Stimulated activated CD8-positive, alpha-beta memory T cell treated with anti-CD3 and anti-CD28 coated beads, Interleukin-7, amount 100 ng/mL, for 48 hours (primary cell): ENCODE measurements at regions not wholly inside any gene's neighbourhood (a gene's known extent, or its start where the extent isn't known, plus 50 kb on each side); places are given as distances from the start of the nearest gene placed in this dataset.
A peak's percentile ranks its signal among the peaks of the same experiment; 100 is the strongest.

Experiments
- DNase-seq, 2 donors: peaks; one replicate each; pipeline ENCODE4 v3.0.0-alpha.2; 2020; ENCODE audit warnings: low read depth in 1 of 2; ENCODE audit errors: extremely low read depth in 1 of 2

DNA sequence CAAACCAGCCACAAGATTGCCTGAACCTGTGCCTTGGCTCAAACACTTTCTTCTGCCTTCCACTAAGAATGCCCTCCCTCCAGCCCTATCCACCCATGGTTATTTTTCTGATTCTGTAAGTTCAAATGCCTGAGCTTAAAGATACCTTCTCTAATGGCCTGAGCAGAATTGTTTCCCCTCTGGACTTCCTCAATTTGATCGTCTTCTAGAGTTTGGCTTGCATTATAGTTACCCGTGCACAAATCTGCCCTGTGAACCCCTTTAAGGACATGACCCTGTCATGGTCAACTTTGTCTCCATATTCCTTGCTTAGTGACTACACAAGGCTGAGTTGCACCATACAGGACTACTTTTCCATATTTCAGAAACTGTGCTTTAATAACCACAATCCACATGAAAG, 481.0 kb downstream of the FOXO1 start:
- no peak for DNase-seq

- no peak for DNase-seq
Measured at GRCh38 chr13:40186041-40186440, 480.4 kb downstream of the FOXO1 start.

GRCh38 chr13:40186626-40187323, 479.7 kb downstream of the FOXO1 start:
- no peak for DNase-seq

DNA sequence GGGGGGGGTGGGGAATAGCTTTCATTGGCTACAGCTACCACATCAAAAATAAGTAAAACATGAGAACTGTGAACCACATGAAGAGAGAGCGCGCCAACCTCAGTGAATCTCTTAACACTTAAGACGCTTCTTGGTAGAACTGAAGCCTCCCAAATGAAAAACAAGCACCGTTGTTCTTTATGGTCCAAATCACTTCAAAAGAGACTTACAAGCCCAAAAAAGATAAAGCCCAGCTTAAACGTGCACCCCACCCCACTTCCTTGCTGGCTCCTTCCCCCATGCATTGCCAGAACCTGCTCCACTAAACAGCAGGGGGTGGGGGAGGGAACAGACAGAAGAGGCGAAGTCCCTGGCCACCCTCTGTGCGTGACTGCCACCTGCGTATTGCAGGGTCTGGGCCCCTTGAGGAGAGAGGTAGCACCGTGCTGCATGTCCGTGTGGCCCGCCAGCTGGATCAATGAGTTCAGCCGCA, 479.1 kb downstream of the FOXO1 start:
- no peak for DNase-seq

DNA sequence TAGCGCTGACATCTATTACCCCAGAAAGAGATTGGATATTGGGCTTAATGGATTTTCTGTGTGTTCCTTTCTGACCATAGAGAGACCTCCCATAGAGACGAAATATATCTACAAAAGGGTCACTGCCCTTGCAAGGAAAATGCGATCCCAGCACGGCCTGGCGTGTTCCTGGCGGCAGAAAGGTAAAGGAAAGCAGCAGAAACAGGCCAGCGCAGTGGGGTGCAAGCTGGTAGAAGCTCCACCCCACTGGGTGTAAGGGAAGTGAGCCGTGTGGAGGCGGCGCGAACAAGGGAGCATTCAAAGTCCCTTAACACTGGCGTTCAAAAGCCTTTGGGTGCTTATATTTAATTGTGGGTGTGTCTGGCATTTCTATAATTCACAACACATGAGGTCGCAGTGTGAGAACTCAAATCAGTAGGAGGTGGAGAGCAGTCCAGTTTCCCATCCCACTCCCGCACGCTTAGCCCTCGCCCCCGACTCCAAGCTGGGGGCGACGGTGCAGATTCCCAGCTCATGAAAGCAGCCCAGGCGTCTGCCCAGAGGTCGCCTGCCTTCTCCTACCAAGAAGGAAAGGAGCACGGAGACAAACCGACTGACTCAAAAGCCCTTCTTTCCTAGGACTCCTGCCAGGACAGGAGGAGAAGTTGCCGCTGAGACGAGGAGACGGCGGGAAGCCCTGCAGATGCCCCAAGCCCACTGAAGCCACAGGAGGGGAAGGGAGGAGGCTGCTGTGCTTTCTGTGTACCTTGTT, 478.4 kb downstream of the FOXO1 start:
- DNase-seq, result no peak

- no peak for DNase-seq
Measured at GRCh38 chr13:40189426-40189825, 477.0 kb downstream of the FOXO1 start.

GRCh38 chr13:40189898-40190630, 476.4 kb downstream of the FOXO1 start:
- DNase-seq, result no peak

- DNase-seq, result peak in 1 of 2 donors; percentile 57
Measured at GRCh38 chr13:40190641-40191100, 475.8 kb downstream of the FOXO1 start.

DNA sequence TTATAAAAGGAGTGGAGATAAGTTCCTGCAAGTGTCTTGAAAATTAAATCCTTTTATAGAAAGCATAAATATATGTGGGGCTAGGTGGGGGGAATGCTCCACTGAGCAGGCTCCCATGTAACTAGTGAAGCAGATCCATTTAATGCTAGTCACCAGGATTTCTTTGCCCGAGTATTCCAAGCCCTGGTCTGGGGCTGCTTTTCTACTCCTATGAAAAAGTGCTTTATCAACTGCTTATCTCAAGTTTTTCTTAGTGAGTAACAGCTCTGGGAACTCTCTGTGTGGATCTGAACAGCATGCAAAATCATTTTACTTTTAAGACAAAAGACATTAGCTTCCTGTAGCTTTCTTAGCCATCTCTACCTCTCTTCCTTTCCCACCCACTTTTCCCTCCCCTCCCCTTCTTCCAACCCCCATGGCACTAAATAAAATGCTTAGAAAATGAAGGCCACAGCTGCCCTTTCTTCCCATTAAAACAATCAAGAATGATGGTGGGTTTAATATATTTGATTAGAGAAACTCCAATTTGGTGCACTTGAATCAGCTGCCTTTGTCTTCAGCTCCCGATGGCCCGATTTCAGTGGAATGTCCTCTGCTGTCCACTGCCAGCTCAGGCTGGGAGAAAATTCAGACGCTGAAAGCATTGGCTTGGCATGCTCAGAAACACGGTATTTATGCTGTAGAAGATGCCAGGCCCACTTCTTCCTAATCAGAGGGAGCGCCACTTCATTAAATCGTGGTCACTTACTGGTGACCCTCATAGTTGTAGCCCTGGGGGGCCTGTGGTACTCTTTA, 475.1 kb downstream of the FOXO1 start:
- no peak for DNase-seq

GRCh38 chr13:40192452-40192851, 474.0 kb downstream of the FOXO1 start:
- no peak for DNase-seq

GRCh38 chr13:40192858-40193257, 473.6 kb downstream of the FOXO1 start:
- DNase-seq, result no peak

DNA sequence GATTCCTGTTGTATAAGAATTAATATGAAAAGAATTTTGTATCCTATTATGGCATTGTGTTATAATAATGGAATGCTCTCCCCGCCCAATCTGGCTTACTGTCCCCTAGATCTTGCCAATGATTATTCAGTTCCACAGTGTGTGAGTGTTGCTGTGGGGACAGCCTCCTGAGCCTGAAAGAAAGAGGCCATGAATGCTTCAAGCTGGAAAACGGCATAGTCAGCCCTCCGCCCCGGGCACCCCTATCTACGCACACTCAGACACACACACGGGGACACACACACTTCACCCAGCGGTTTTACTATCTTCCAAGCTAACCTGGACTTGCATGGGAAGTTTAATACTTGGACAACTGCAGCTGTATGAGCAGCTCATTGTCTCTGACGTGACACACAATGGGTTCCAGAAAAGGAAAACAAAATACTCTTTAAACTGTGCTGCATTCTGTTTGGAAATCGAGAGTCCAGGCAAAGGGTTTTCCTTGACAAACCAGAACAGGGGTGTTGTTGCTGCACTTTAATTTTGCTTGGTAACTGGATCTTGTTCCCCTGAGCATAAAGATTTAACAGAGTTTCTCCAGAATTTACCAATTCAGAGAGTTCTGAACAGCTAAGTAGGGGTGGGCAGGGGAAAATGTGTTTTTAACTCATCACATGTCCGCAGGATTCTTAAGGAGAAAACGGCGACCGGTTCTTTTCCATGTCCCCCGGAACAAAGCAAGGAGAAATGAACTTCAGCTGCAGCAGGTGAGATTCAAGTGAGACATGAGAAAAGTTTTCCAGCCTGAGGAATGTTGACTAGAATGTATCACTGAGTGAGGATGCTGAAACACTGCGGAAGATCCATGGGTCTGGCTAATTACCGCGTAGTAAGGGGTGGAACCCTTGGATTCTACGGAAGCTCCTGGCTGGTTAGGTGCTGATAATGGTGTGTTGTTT, 472.9 kb downstream of the FOXO1 start:
- no peak for DNase-seq

DNA sequence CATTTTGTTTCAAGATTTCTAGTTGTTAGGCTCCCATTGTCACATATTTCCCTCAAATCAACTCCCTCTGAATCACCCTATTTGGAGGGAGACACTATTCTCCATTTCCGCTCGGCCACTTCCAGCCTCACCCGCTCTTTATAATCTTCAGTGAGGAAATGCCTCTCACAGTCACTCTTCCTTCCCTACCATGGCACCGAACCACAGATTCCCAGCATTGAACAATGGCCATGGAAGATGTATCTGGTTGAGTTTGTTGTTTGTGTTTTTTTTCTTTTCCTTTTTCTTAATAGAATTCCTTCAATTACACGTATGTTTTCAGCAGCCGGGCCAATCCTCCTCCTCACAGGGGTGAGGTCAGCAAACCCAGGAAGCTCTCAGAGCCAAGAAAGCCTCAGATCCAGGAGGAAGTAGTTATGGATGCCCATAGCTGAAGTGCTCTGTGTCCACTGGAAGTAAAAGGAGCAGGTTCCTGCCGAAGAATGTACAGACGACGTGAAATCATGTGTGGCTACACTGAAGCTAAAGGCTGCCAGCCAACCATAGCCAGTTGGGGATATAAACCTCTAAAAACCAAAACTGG, 472.1 kb downstream of the FOXO1 start:
- no peak for DNase-seq

- no peak for DNase-seq
Measured at GRCh38 chr13:40197049-40197448, 469.4 kb downstream of the FOXO1 start.

DNA sequence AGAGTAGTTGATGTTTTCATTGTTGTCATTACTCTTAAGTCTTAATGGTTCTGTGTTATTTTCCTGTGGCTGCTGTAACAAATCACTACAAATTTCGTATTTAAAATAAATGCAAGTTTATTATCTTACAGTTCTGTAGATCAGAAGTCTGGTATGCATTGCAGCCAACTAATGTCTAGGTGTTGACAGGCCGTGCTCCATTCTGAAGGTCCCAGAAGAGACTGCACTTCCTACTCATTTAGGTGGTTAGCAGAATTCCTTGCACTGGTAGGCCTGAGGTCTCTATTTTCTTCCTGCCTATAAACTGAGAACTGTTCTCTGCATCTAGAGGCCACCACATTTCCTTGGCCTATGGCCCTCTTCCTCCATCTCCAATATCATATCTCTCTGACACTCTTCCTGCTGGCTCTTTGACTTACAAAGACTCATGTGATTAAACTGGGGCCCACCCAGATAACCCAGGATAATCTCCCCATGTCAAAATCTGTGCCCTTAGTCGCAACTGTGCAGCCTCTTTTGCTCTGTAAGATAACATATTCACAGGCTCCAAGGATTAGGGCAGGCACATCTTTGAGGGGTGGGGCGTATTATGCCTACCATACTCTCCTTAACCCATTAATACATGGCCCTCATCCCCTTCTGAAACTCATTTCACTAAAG, 468.4 kb downstream of the FOXO1 start:
- DNase-seq, result no peak

GRCh38 chr13:40200273-40200978, 466.0 kb downstream of the FOXO1 start:
- DNase-seq, result no peak

- DNase-seq, result no peak
Measured at GRCh38 chr13:40204246-40204645, 462.2 kb downstream of the FOXO1 start.

DNA sequence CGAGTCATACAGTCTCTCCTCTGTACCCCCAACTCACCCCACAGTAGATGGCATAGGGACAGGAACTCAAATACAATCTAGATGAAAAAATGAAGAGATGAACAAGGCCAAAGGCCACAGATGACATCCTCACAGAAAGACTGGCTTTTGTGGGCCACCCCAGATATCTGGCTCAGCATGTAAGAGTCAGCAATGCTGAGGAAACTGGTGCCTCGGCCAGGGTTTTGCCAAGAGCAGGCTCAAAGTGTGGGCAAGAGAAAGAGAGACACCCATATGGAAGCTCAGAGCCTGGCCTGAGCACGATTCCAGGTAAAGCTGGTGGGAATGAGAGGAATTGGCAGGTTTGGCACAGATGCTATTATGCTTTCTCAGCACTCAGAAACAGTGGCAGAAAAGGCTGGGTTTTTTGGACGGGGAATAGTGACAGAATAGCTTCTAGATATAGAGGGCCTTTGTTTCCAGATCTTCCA, 460.6 kb downstream of the FOXO1 start:
- DNase-seq, result no peak
